Thymus (tissue), 11 donors: ENCODE measurements at regions not wholly inside any gene's neighbourhood (a gene's known extent, or its start where the extent isn't known, plus 50 kb on each side); places are given as distances from the start of the nearest gene placed in this dataset.
A peak's percentile ranks its signal among the peaks of the same experiment; 100 is the strongest.

Experiments used
- DNase-seq, 9 donors: peaks; one replicate each; pipeline ENCODE4 v3.0.0-alpha.2; 2013; ENCODE audit warnings: low spot score in 9 of 9, low read depth in 6 of 9, missing footprints in 1 of 9
- H3K27ac ChIP-seq, 2 donors: one replicate each; pipeline ENCODE4 v1.5.1; 2013; ENCODE audit warnings: control low read depth in 1 of 2, low read depth in 1 of 2, low read length in 1 of 2, mild to moderate bottlenecking in 1 of 2, moderate library complexity in 1 of 2
- H3K27me3 ChIP-seq, 2 donors: one replicate each; pipeline ENCODE4 v1.5.1; 2013; ENCODE audit warnings: low read length in 1 of 2; ENCODE audit not compliant: control insufficient read depth in 2 of 2, insufficient read depth in 1 of 2
- H3K36me3 ChIP-seq, 2 donors: one replicate each; pipeline ENCODE4 v1.5.1; 2013; ENCODE audit warnings: low read length in 1 of 2, mild to moderate bottlenecking in 1 of 2, moderate library complexity in 1 of 2; ENCODE audit not compliant: control insufficient read depth in 2 of 2, insufficient read depth in 2 of 2
- H3K4me1 ChIP-seq, 2 donors: one replicate each; pipeline ENCODE4 v1.5.1; 2013; ENCODE audit warnings: low read length in 2 of 2; ENCODE audit not compliant: control insufficient read depth in 2 of 2, insufficient read depth in 2 of 2
- H3K4me3 ChIP-seq, 2 donors: one replicate each; pipeline ENCODE4 v1.5.1; 2013; ENCODE audit warnings: low read length in 2 of 2, control low read depth in 1 of 2, mild to moderate bottlenecking in 1 of 2
- H3K9me3 ChIP-seq, 2 donors: one replicate each; pipeline ENCODE4 v1.5.1; 2013; ENCODE audit warnings: low read length in 1 of 2, mild to moderate bottlenecking in 1 of 2; ENCODE audit not compliant: control insufficient read depth in 2 of 2, insufficient read depth in 1 of 2
- WGBS: extraction: QIAGEN DNeasy Blood & Tissue Kit; methylation state at CpG from one replicate; pipeline ENCODE4 v1.1.7; 2013; 5-methylcytosine and 5-hydroxymethylcytosine counted together
- donor health status: healthy.

DNA sequence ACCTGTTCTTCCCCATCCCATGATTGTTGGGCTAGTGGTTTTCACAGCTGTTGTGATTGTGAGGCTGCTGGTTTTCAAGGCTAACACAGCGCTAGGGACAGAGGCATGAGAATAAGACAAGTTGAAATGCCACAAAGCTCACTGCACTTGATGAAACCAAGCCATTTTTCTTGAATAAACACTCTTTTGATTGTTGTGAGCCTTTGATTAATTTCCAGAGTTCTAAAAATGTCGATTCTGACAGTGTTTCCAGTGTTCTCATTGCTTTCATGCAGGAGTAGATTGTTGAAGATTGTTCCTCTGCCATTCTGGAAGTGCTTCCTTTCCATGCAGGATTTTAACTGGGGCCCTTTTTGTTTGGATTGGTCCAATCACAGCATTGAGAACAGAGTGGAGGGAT, 134.9 kb upstream of the GRIK3 start:
- Histone ChIP-seq H3K9me3 (no peaks in the 10 kb centered on the region), H3K27me3 (no peaks in the 10 kb centered on the region), H3K36me3 (no peaks in the 10 kb centered on the region), H3K4me3 (no peak overlapping the region), H3K27ac (no peak overlapping the region), H3K4me1 (no peaks in the 10 kb centered on the region)
- no peak for DNase-seq
- WGBS: 70% methylated on average over 2 of the region's 2 CpGs

GRCh38 chr1:37169743-37170275, 135.5 kb upstream of the GRIK3 start:
- Histone ChIP-seq H3K27me3 (no peaks in the 10 kb centered on the region), H3K4me3 (no peak overlapping the region), H3K36me3 (no peaks in the 10 kb centered on the region), H3K27ac (no peak overlapping the region), H3K9me3 (no peaks in the 10 kb centered on the region), H3K4me1 (no peaks in the 10 kb centered on the region)
- 89% methylated on average over 8 of the region's 8 CpGs for WGBS
- no peak for DNase-seq

DNA sequence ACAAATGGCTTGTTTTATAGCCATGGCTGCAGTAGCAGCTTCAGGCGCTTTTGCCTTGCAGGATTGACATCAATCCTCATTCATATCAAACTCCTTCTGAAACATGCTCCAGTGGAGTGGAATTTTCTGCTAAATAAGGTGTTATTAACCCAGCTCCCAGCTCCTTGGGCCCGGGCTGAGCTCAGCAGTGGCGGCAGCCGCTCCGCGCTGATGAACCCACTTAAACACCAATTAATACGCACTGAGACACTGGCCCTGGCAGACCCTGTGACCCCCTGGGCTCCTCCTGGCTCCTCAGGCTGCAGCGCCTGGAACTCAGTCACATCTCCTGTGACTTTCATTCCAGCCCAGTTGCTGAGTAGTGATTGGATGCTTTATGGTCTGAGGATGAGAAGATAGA, 137.4 kb upstream of the GRIK3 start:
- WGBS: 89% methylated on average over 8 of the region's 8 CpGs

GRCh38 chr1:37174341-37174740, 140.0 kb upstream of the GRIK3 start:
- Histone ChIP-seq H3K27ac (no peak overlapping the region), H3K9me3 (no peaks in the 10 kb centered on the region), H3K27me3 (no peaks in the 10 kb centered on the region), H3K36me3 (no peaks in the 10 kb centered on the region), H3K4me3 (no peak overlapping the region), H3K4me1 (no peaks in the 10 kb centered on the region)
- DNase-seq: no peak
- WGBS: 72% methylated on average over 3 of the region's 3 CpGs

More for the DNA sequence above, 137.4 kb upstream of the GRIK3 start:
- H3K27me3 ChIP-seq: no peaks in the 10 kb centered on the region
- H3K4me3 ChIP-seq: no peak overlapping the region
- no peak overlapping the region for H3K27ac ChIP-seq
- H3K4me1 ChIP-seq: no peaks in the 10 kb centered on the region
- H3K9me3 ChIP-seq: no peaks in the 10 kb centered on the region
- no peak for DNase-seq
- H3K36me3 ChIP-seq: no peaks in the 10 kb centered on the region

GRCh38 chr1:37174876-37175275, 140.6 kb upstream of the GRIK3 start:
- WGBS: 28% methylated on average over 2 of the region's 2 CpGs
- no peaks in the 10 kb centered on the region for H3K9me3 ChIP-seq
- H3K27me3 ChIP-seq: no peaks in the 10 kb centered on the region
- no peak overlapping the region for H3K27ac ChIP-seq
- H3K4me3 ChIP-seq: no peak overlapping the region
- DNase-seq: no peak
- no peaks in the 10 kb centered on the region for H3K36me3 ChIP-seq
- no peaks in the 10 kb centered on the region for H3K4me1 ChIP-seq

GRCh38 chr1:37175666-37176215, 141.4 kb upstream of the GRIK3 start:
- Histone ChIP-seq H3K9me3 (no peaks in the 10 kb centered on the region), H3K36me3 (no peaks in the 10 kb centered on the region), H3K4me3 (no peak overlapping the region), H3K27ac (no peak overlapping the region), H3K4me1 (no peaks in the 10 kb centered on the region), H3K27me3 (no peaks in the 10 kb centered on the region)
- DNase-seq: no peak

- no peak for DNase-seq
- 72% methylated on average over 1 of the region's 1 CpG for WGBS
- Histone ChIP-seq H3K36me3 (no peaks in the 10 kb centered on the region), H3K4me1 (no peaks in the 10 kb centered on the region), H3K4me3 (no peak overlapping the region), H3K27me3 (no peaks in the 10 kb centered on the region), H3K27ac (no peak overlapping the region), H3K9me3 (no peaks in the 10 kb centered on the region)
These were observed 142.0 kb upstream of the GRIK3 start for GRCh38 chr1:37176269-37176668.

DNA sequence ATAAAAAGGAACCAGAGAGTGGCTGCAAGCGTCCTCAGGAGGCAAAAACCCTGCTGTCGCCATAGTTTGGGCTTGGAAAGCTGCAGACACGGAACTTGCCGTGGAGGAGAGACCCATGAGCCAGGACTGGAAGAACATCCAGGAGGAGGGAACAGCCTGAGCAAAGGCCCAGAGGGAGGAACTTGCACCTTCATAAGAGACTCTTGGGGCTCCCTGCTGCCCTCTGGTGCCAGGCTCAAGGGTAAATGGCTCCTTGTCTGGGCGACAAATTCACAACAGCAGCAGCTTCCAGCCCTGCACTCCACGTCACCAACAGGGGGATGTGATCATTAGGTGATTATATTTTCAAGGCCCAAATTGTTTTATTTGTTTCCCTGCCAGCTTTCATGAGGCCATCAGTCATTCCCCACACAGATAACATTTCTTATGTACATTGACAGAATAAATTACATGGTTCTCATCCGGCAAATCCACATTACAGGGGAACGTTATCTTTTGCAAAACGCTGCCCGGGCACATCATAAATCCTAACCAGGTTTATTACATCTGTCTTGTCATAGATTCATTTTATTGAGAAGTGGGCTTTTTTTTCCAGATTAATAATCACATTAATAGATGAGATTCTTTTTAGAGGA, 143.0 kb upstream of the GRIK3 start:
- no peaks in the 10 kb centered on the region for H3K27me3 ChIP-seq
- no peak overlapping the region for H3K4me3 ChIP-seq
- H3K4me1 ChIP-seq: no peaks in the 10 kb centered on the region
- H3K27ac ChIP-seq: no peak overlapping the region
- DNase-seq: peak in 1 of 9 donors; percentile 1
- H3K9me3 ChIP-seq: no peaks in the 10 kb centered on the region
- 74% methylated on average over 10 of the region's 10 CpGs for WGBS
- no peaks in the 10 kb centered on the region for H3K36me3 ChIP-seq

DNA sequence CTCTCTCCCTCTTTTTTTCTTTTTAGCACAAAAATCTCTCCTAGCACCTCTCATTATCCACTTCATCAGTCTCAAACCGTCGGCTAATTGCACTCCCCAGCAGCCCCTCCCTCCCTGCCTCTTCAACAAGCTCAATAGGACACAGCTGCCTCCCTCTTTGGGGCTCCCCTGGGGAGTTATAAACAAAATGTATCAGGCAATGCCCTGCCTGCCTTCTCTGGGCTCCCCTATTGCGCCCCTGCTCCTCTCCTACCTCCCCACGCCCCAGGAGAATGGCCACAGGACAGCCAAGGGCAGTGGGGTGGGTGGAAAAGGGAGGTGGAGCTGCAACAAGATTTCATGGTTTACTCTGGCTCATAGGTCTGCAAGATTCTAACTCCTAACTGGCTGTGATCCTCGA, 147.1 kb upstream of the GRIK3 start:
- no peaks in the 10 kb centered on the region for H3K9me3 ChIP-seq
- no peak overlapping the region for H3K4me3 ChIP-seq
- no peak overlapping the region for H3K27ac ChIP-seq
- no peaks in the 10 kb centered on the region for H3K27me3 ChIP-seq
- DNase-seq: no peak
- no peaks in the 10 kb centered on the region for H3K4me1 ChIP-seq
- WGBS: 64% methylated on average over 5 of the region's 5 CpGs
- H3K36me3 ChIP-seq: no peaks in the 10 kb centered on the region
